ENCODE measurements at regions not wholly inside any gene's neighbourhood (a gene's known extent, or its start where the extent isn't known, plus 50 kb on each side); places are given as distances from the start of the nearest gene placed in this dataset.

DNA sequence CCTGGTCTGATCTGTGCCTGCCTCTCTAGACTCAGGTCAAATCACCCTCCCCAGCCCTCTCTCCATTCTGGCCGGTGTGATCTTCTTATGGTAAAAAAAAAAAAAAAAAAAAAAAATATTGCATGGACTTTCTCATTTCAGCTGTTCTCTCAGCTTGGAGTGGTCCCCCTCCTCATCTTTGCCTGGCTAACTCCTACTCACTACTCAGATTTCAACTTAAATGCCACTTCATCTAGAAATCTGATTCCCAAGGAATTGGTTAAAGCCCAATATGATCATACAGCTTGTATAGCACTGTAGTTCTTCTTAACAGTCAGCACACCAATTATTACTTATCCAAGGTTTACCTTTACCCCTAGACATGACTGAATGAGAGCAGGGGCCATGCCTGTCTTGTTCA, 105.9 kb upstream of the CARMIL1 start:
- BruUV-seq (replicated peaks), result no TSS peak

DNA sequence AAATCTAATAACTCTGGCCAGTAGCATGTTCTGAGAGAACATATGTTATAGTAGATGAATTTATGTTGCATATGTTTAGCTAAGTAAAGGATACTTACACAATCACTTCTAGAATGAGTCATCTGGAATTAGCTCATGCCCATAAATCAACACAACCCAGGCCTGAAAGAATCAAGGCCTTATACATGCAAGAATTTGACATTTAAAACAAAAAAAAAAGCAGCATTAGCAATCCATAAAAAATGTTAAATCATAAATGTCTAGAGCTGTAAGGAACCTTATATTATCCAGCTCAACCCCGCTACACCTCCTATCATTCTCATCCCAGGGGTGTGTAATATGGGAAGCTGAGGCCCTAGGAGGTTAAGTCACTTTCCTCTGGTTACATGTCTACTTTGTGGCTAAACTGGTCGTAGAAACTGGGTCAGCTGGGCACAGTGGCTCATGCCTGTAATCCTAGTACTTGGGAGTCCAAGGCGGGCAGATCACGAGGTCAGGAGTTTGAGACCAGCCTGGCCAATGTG, 105.2 kb upstream of the CARMIL1 start:
- Histone ChIP-seq H3K36me3 (ENCODE audit: low read depth) (no peaks in the 10 kb centered on the region), H3K4me1 (replicated peaks; ENCODE audit: insufficient read depth) (peaks cover 56% of the 10 kb centered on the region), H3K27ac (peak overlapping the region; percentile 98), H3K4me3 (no peak overlapping the region), H3F3A (ENCODE audit: insufficient read depth, low read depth) (peaks cover 39% of the 10 kb centered on the region), H4K20me1 (ENCODE audit: insufficient read depth) (no peaks in the 10 kb centered on the region), H3K27me3 (ENCODE audit: insufficient read depth, low read depth) (no peaks in the 10 kb centered on the region), H3K79me2 (ENCODE audit: low read depth) (no peaks in the 10 kb centered on the region), H3K9me3 (ENCODE audit: insufficient read depth, low read depth) (peaks cover 6% of the 10 kb centered on the region; the same call in 1 of the 2 replicates), H3K4me2 (peak overlapping the region; percentile 57), H3K9me2 (ENCODE audit: insufficient read depth) (peaks cover 4% of the 10 kb centered on the region; the same call in 1 of the 2 replicates), H2AFZ (no peak overlapping the region)
- POLR2A ChIA-PET (ENCODE audit: unreplicated experiment), result interaction anchor here (0.5 to 1.1 kb wide), 6 partner anchors 19 to 1050 kb away, joined by 3 to 5 read pairs (median 3); partner anchors contain the start of gene CARMIL1
- TF ChIP-seq, protein P1, sequence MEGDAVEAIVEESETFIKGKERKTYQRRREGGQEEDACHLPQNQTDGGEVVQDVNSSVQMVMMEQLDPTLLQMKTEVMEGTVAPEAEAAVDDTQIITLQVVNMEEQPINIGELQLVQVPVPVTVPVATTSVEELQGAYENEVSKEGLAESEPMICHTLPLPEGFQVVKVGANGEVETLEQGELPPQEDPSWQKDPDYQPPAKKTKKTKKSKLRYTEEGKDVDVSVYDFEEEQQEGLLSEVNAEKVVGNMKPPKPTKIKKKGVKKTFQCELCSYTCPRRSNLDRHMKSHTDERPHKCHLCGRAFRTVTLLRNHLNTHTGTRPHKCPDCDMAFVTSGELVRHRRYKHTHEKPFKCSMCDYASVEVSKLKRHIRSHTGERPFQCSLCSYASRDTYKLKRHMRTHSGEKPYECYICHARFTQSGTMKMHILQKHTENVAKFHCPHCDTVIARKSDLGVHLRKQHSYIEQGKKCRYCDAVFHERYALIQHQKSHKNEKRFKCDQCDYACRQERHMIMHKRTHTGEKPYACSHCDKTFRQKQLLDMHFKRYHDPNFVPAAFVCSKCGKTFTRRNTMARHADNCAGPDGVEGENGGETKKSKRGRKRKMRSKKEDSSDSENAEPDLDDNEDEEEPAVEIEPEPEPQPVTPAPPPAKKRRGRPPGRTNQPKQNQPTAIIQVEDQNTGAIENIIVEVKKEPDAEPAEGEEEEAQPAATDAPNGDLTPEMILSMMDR (conservative IDR thresholded peaks at IDR 0.05), result no peak
- TF ChIP-seq EZH2 (IDR thresholded peaks at IDR 0.05; ENCODE audit: low read depth), result no peak
- BruUV-seq (replicated peaks), result no TSS peak
- peak; percentile 66 to 98 for DNase-seq
- intact Hi-C loops (cut with micrococcal nuclease; ENCODE audit: unreplicated experiment), result loop anchor here (2.0 to 10.0 kb wide), 3 partner anchors 99 to 517 kb away; no protein-coding TSS in a partner anchor
- CTCF ChIA-PET, result interaction anchor here (0.5 to 0.6 kb wide), 2 partner anchors 11 to 752 kb away, joined by 3 to 4 read pairs; no protein-coding TSS in a partner anchor

More for the DNA sequence above, 105.9 kb upstream of the CARMIL1 start:
- no peak overlapping the region for H3K4me3 ChIP-seq
- H3F3A ChIP-seq (ENCODE audit: insufficient read depth, low read depth), result peaks cover 39% of the 10 kb centered on the region
- H2AFZ ChIP-seq, result no peak overlapping the region
- DNase-seq, result no peak
- intact Hi-C loops (cut with micrococcal nuclease; ENCODE audit: unreplicated experiment), result loop anchor here (5.0 to 10.0 kb wide), 2 partner anchors 98 to 516 kb away; no protein-coding TSS in a partner anchor
- peak overlapping the region; percentile 36 for H3K4me2 ChIP-seq
- peaks cover 56% of the 10 kb centered on the region for H3K4me1 ChIP-seq (replicated peaks; ENCODE audit: insufficient read depth)
- no peaks in the 10 kb centered on the region for H3K79me2 ChIP-seq (ENCODE audit: low read depth)
- TF ChIP-seq EZH2 (IDR thresholded peaks at IDR 0.05; ENCODE audit: low read depth), result no peak
- TF ChIP-seq, protein P1 (conservative IDR thresholded peaks at IDR 0.05), result no peak
- ChIA-PET POLR2A (ENCODE audit: unreplicated experiment) (interaction anchor here (0.5 to 1.1 kb wide), 8 partner anchors 20 to 807 kb away, joined by 3 to 48 read pairs (median 6); partner anchors contain the start of genes CARMIL1 and KIAA0319), CTCF (interaction anchor here (0.9 kb wide), 1 partner anchor 103 kb away, joined by 4 read pairs; no protein-coding TSS in a partner anchor)
- peaks cover 4% of the 10 kb centered on the region; the same call in 1 of the 2 replicates for H3K9me2 ChIP-seq (ENCODE audit: insufficient read depth)
- peak overlapping the region; percentile 98 for H3K27ac ChIP-seq
- no peaks in the 10 kb centered on the region for H3K36me3 ChIP-seq (ENCODE audit: low read depth)
- no peaks in the 10 kb centered on the region for H3K27me3 ChIP-seq (ENCODE audit: insufficient read depth, low read depth)
- H4K20me1 ChIP-seq (ENCODE audit: insufficient read depth), result no peaks in the 10 kb centered on the region
- H3K9me3 ChIP-seq (ENCODE audit: insufficient read depth, low read depth), result peaks cover 6% of the 10 kb centered on the region; the same call in 1 of the 2 replicates

DNA sequence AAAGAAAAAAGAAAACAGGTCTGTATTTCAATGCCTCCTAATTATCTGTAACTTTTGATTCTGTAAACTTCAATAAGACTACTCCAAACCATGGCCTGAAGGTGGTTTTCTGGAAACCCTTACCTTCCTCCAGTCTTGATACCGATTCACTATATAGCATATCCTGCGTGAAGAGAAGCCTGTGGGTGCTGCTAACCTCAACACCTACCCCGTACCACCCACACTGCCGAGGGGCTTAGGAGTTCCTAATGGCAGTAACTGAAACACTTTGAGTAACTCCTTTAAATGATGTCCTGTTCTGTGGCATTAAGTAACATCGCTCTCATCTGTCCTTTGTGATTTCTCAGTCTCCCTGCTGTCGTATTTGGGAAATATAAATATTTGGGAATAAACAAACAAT, 104.5 kb upstream of the CARMIL1 start:
- POLR2A ChIA-PET (ENCODE audit: unreplicated experiment), result interaction anchor here (0.6 to 1.1 kb wide), 6 partner anchors 19 to 1049 kb away, joined by 3 to 13 read pairs (median 4); partner anchors contain the start of gene CARMIL1
- Histone ChIP-seq H3K27ac (peak overlapping the region; percentile 98), H3K4me2 (peak overlapping the region; percentile 57)

More for the DNA sequence above, 104.5 kb upstream of the CARMIL1 start:
- Histone ChIP-seq H3K9me3 (ENCODE audit: insufficient read depth, low read depth) (peaks cover 6% of the 10 kb centered on the region; the same call in 1 of the 2 replicates), H3K4me1 (replicated peaks; ENCODE audit: insufficient read depth) (peaks cover 56% of the 10 kb centered on the region), H3K4me3 (no peak overlapping the region), H3K79me2 (ENCODE audit: low read depth) (no peaks in the 10 kb centered on the region), H3K9me2 (ENCODE audit: insufficient read depth) (peaks cover 4% of the 10 kb centered on the region; the same call in 1 of the 2 replicates), H3K27me3 (ENCODE audit: insufficient read depth, low read depth) (no peaks in the 10 kb centered on the region), H2AFZ (no peak overlapping the region), H3F3A (ENCODE audit: insufficient read depth, low read depth) (peaks cover 39% of the 10 kb centered on the region), H4K20me1 (ENCODE audit: insufficient read depth) (no peaks in the 10 kb centered on the region), H3K36me3 (ENCODE audit: low read depth) (no peaks in the 10 kb centered on the region)
- intact Hi-C loops (cut with micrococcal nuclease; ENCODE audit: unreplicated experiment), result loop anchor here (1.0 to 10.0 kb wide), 4 partner anchors 49 to 517 kb away; no protein-coding TSS in a partner anchor
- CTCF ChIA-PET, result interaction anchor here (0.6 kb wide), 1 partner anchor 10 kb away, joined by 4 read pairs; no protein-coding TSS in a partner anchor
- TSS peak; percentile 53 for BruUV-seq (replicated peaks)
- DNase-seq, result no peak
- TF ChIP-seq EZH2 (IDR thresholded peaks at IDR 0.05; ENCODE audit: low read depth), result no peak
- TF ChIP-seq, protein P1 (conservative IDR thresholded peaks at IDR 0.05), result no peak

All from PC-9 (cell line).